Omental fat pad (tissue), 3 donors: ENCODE measurements at regions not wholly inside any gene's neighbourhood (a gene's known extent, or its start where the extent isn't known, plus 50 kb on each side); places are given as distances from the start of the nearest gene placed in this dataset.

Experiments used
- ATAC-seq: fragments of 150-250 bp; one replicate; pipeline ENCODE4 v1.9.1; 2016; ENCODE audit warnings: mild to moderate bottlenecking, moderate library complexity; ENCODE audit not compliant: low FRiP score
- DNase-seq: peaks from one replicate; pipeline ENCODE4 v3.0.0-alpha.2; 2019; ENCODE audit warnings: low spot score
- CTCF ChIP-seq, 3 donors: fragments of 450-650 bp; IDR thresholded peaks; one replicate each; pipeline ENCODE4 v1.5.1; 2016 to 2017; ENCODE audit warnings: antibody characterized with exemption in 3 of 3, mild to moderate bottlenecking in 3 of 3, moderate library complexity in 2 of 3

GRCh38 chr5:74235552-74235951 is 405.0 kb downstream of the ENC1 start:
- ATAC-seq (no peak), DNase-seq (no peak)
- TF ChIP-seq CTCF (IDR thresholded peaks at IDR 0.05), result no peak

- ATAC-seq (no peak), DNase-seq (no peak)
- no peak for TF ChIP-seq CTCF (IDR thresholded peaks at IDR 0.05)
These were observed 407.0 kb downstream of the ENC1 start for GRCh38 chr5:74233571-74233970.

- no peak for ATAC-seq
- TF ChIP-seq CTCF (IDR thresholded peaks at IDR 0.05), result no peak
- no peak for DNase-seq
These were observed 407.4 kb downstream of the ENC1 start for GRCh38 chr5:74233091-74233490.

- ATAC-seq (no peak), DNase-seq (no peak)
- TF ChIP-seq CTCF (IDR thresholded peaks at IDR 0.05), result no peak
These were observed 408.3 kb downstream of the ENC1 start for GRCh38 chr5:74232276-74232675.

- ATAC-seq, result no peak
- DNase-seq, result no peak
- no peak for TF ChIP-seq CTCF (IDR thresholded peaks at IDR 0.05)
These were observed 408.8 kb downstream of the ENC1 start for GRCh38 chr5:74231697-74232096.

GRCh38 chr5:74226716-74227485 is 413.6 kb downstream of the ENC1 start:
- no peak for TF ChIP-seq CTCF (IDR thresholded peaks at IDR 0.05)
- no peak for ATAC-seq
- no peak for DNase-seq

GRCh38 chr5:74225587-74225986 is 414.9 kb downstream of the ENC1 start:
- TF ChIP-seq CTCF (IDR thresholded peaks at IDR 0.05), result no peak
- ATAC-seq, result no peak
- DNase-seq, result no peak
